ENCODE measurements at regions not wholly inside any gene's neighbourhood (a gene's known extent, or its start where the extent isn't known, plus 50 kb on each side); places are given as distances from the start of the nearest gene placed in this dataset.

DNA sequence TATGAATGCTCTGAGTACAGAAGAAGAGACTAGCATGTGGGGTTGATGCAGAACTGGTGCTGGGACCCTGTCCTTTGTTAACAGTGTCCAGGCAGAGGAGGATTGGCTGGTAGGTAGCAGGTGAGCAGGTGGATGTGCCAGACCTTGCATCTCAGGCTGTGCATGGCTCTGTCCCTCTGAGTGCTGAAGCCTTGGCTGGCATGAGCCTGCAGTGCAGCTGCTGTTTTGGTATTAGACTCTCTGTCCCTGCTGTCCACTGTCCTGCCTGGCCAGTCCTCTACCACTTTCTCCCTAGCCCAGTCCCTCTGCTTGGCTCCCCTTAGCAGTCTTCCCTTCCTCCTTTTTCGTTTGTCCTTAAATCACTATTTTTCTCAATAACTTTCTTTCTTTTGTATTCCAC, 213.6 kb upstream of the ZBED5 start:
- TF ChIP-seq POLR2A (IDR thresholded peaks at IDR 0.05) (no peak), POLR2AphosphoS5 (IDR thresholded peaks at IDR 0.05) (no peak), EP300 (IDR thresholded peaks at IDR 0.05) (no peak)
- TF ChIP-seq, protein P1, sequence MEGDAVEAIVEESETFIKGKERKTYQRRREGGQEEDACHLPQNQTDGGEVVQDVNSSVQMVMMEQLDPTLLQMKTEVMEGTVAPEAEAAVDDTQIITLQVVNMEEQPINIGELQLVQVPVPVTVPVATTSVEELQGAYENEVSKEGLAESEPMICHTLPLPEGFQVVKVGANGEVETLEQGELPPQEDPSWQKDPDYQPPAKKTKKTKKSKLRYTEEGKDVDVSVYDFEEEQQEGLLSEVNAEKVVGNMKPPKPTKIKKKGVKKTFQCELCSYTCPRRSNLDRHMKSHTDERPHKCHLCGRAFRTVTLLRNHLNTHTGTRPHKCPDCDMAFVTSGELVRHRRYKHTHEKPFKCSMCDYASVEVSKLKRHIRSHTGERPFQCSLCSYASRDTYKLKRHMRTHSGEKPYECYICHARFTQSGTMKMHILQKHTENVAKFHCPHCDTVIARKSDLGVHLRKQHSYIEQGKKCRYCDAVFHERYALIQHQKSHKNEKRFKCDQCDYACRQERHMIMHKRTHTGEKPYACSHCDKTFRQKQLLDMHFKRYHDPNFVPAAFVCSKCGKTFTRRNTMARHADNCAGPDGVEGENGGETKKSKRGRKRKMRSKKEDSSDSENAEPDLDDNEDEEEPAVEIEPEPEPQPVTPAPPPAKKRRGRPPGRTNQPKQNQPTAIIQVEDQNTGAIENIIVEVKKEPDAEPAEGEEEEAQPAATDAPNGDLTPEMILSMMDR (IDR thresholded peaks at IDR 0.05) = no peak
- WGBS, 5 donors = 27 to 53% (median 32%) methylated on average over 1 of the region's 1 CpG
- no peak for DNase-seq
- intact Hi-C loops (cut with DNase I; ENCODE audit: low total_unique reads) = no loop called here
- Histone ChIP-seq H3K4me3 (no peak overlapping the region), H3K36me3 (no peaks in the 10 kb centered on the region), H3K4me1 (no peaks in the 10 kb centered on the region), H3K27ac (no peak overlapping the region), H3K27me3 (peaks cover 0 to 5% (median 0%) of the 10 kb centered on the region in 3 donors), H3K9me3 (no peaks in the 10 kb centered on the region)

DNA sequence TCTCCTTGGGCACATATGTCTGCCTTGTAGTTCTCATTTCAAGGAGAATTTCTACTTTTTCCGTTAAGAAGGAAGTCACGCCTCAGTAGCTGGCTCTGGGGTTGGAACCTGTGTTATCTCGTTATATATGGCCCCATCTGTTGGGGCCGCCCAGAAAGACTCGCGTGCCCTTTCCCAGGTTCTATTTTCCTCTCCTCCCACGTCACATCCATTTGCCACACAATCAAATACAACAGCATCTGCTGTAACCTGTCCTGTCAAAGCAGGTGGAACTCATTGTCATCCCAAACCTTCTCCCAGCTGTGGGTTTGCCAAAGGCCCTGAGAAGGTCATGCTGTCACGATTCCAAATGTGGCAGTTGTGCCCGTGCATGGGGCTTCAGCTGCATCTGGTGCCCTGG, 213.1 kb upstream of the ZBED5 start:
- Histone ChIP-seq H3K27ac (no peak overlapping the region), H3K4me3 (no peak overlapping the region), H3K9me3 (no peaks in the 10 kb centered on the region), H3K4me1 (no peaks in the 10 kb centered on the region), H3K27me3 (peaks cover 0 to 5% (median 0%) of the 10 kb centered on the region in 3 donors), H3K36me3 (no peaks in the 10 kb centered on the region)
- intact Hi-C loops (cut with DNase I; ENCODE audit: low total_unique reads) = no loop called here
- whole genome bisulfite sequencing, 5 donors = 73 to 83% (median 82%) methylated on average over 9 of the region's 9 CpGs
- TF ChIP-seq POLR2A (IDR thresholded peaks at IDR 0.05) (no peak), EP300 (IDR thresholded peaks at IDR 0.05) (no peak), POLR2AphosphoS5 (IDR thresholded peaks at IDR 0.05) (no peak)
- TF ChIP-seq, protein P1 (IDR thresholded peaks at IDR 0.05) = no peak
- DNase-seq = no peak

DNA sequence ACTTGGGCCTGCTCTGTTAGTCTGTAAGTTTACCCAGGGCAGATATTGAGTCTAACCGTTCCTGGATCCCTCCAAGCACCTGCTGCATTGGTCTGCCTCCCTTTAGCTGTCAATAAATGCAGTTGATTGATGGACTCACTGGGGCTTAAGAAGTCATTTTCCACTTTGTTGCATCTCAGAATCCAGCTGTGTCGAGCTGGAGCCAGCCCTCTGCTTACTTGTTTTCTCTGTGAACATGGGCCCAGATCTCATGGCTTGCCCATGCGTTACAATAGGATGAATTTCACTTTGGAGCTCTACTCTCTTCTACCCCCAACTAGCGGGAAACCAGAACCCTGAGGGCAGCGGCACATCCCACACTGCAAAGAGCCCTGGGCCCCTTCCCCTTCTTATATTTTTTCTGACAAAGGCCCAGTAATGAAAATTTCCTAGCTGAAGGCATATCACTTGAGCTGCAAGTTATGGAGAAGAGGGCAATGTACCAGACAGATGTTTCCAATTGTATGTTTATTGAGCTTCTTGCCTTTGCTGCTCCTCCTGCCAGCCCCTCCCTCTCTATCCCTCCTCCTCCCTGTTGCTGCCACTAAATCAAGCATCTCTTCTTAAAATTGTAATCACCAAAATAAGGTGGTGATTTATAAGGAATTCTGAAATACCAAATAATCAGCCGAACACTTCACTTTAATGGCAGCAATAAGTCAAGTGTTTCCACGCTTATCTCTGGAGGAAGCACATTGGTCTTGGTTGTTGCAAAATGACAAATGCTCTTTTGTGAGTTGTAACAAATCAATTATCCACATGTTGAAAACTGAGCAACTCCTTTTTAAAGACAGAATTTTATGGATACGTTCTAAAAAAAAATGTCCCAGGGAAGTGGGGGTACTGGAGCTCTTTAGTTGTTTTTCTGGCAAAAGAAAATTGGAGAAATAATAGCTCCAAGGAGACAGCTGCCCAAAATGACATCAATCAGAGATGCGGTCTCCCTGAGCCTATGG, 212.3 kb upstream of the ZBED5 start:
- TF ChIP-seq POLR2A (IDR thresholded peaks at IDR 0.05) (no peak), POLR2AphosphoS5 (IDR thresholded peaks at IDR 0.05) (no peak), EP300 (IDR thresholded peaks at IDR 0.05) (no peak)
- TF ChIP-seq, protein P1 (IDR thresholded peaks at IDR 0.05) = no peak
- no peaks in the 10 kb centered on the region for H3K36me3 ChIP-seq
- H3K9me3 ChIP-seq = no peaks in the 10 kb centered on the region
- no peaks in the 10 kb centered on the region for H3K4me1 ChIP-seq
- peaks cover 0 to 5% (median 0%) of the 10 kb centered on the region in 3 donors for H3K27me3 ChIP-seq
- no peak overlapping the region for H3K27ac ChIP-seq
- H3K4me3 ChIP-seq = no peak overlapping the region
- intact Hi-C loops (cut with DNase I; ENCODE audit: low total_unique reads) = no loop called here
- 76 to 85% (median 81%) methylated on average over 9 of the region's 9 CpGs for WGBS, 5 donors
- peak in 1 of 2 donors; percentile 33 for DNase-seq

DNA sequence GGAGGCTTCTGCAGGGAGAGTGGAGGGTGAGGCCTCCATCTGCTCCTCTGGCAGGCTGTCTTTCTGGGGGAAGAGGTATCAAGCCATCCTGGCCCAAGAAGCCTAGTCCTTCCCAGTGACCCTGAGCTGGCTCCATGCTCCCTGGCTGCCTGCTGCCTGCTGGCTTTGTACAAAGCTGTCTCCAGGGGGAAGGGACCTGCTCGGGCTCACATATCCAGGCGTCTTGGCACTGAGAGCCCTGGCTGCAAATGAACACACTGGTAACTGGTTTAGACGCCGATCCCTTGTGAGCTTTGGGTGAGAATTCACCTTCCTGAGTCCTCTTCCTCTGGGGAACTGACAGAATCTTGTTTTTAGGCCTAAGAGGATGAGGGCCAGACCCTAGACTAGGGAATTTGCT, 210.3 kb upstream of the ZBED5 start:
- no peak for DNase-seq
- Histone ChIP-seq H3K4me3 (no peak overlapping the region), H3K4me1 (no peaks in the 10 kb centered on the region), H3K27ac (no peak overlapping the region), H3K27me3 (no peaks in the 10 kb centered on the region), H3K36me3 (no peaks in the 10 kb centered on the region), H3K9me3 (no peaks in the 10 kb centered on the region)
- WGBS, 5 donors = 80 to 92% (median 88%) methylated on average over 4 of the region's 4 CpGs
- intact Hi-C loops (cut with DNase I; ENCODE audit: low total_unique reads) = no loop called here
- TF ChIP-seq POLR2A (IDR thresholded peaks at IDR 0.05) (no peak), EP300 (IDR thresholded peaks at IDR 0.05) (no peak), POLR2AphosphoS5 (IDR thresholded peaks at IDR 0.05) (no peak)
- TF ChIP-seq, protein P1 (IDR thresholded peaks at IDR 0.05) = no peak

All from stomach (tissue), 8 donors.